SK-N-SH treated with all-trans-retinoic acid at 6 μM for 48 hours (cell line): ENCODE measurements at regions not wholly inside any gene's neighbourhood (a gene's known extent, or its start where the extent isn't known, plus 50 kb on each side); places are given as distances from the start of the nearest gene placed in this dataset.

Source experiments
- ATAC-seq: fragments of 200-7000 bp; cut with Tn5 transposase; 3 replicates; pipeline ENCODE4 v1.9.1; 2020; ENCODE audit warnings: mild to moderate bottlenecking, moderate library complexity
- ARNTL ChIP-seq: fragments of 450-650 bp; formaldehyde crosslinking; IDR thresholded peaks from 2 replicates; pipeline ENCODE4 v1.5.0; 2020; ENCODE audit warnings: low read depth, mild to moderate bottlenecking, moderate library complexity, borderline replicate concordance
- BACH2 ChIP-seq: fragments of 250-450 bp; sonication (Bioruptor Pico); IDR thresholded peaks from 2 replicates; pipeline ENCODE4 v1.9.0; 2021; ENCODE audit warnings: mild to moderate bottlenecking, borderline replicate concordance
- CREB5 ChIP-seq: fragments of 250-450 bp; sonication (Bioruptor Pico); IDR thresholded peaks from 2 replicates; pipeline ENCODE4 v1.5.1; 2020; ENCODE audit warnings: low read depth, mild to moderate bottlenecking, moderate library complexity
- CSDC2 ChIP-seq: fragments of 250-450 bp; sonication (Bioruptor Pico); IDR thresholded peaks from 2 replicates; pipeline ENCODE4 v1.5.0; 2020; ENCODE audit warnings: mild to moderate bottlenecking, moderate library complexity
- CSRNP3 ChIP-seq: fragments of 250-450 bp; sonication (Bioruptor Pico); IDR thresholded peaks from 2 replicates; pipeline ENCODE4 v1.5.1; 2021; ENCODE audit warnings: mild to moderate bottlenecking, moderate library complexity
- ESRRG ChIP-seq: fragments of 250-450 bp; sonication (Bioruptor Pico); IDR thresholded peaks from 2 replicates; pipeline ENCODE4 v1.6.1; 2021; ENCODE audit warnings: mild to moderate bottlenecking
- GLIS3 ChIP-seq: fragments of 250-450 bp; sonication (Bioruptor Pico); IDR thresholded peaks from 2 replicates; pipeline ENCODE4 v1.5.0; 2020; ENCODE audit warnings: mild to moderate bottlenecking, moderate library complexity
- ISL1 ChIP-seq: fragments of 250-450 bp; sonication (Bioruptor Pico); IDR thresholded peaks from 2 replicates; pipeline ENCODE4 v2.1.2; 2022; ENCODE audit warnings: mild to moderate bottlenecking, moderate library complexity
- OSR1 ChIP-seq: fragments of 250-450 bp; sonication (Bioruptor Pico); IDR thresholded peaks from 2 replicates; pipeline ENCODE4 v1.8.0; 2022; ENCODE audit warnings: moderate library complexity, mild to moderate bottlenecking, inconsistent platforms
- PATZ1 ChIP-seq: fragments of 250-450 bp; sonication (Bioruptor Pico); IDR thresholded peaks from 2 replicates; pipeline ENCODE4 v1.8.0; 2020; ENCODE audit warnings: mild to moderate bottlenecking, moderate library complexity, borderline replicate concordance
- POU6F1 ChIP-seq: fragments of 250-450 bp; sonication (Bioruptor Pico); IDR thresholded peaks from 2 replicates; pipeline ENCODE4 v1.8.0; 2021; ENCODE audit warnings: low read depth, mild to moderate bottlenecking, moderate library complexity, borderline replicate concordance
- PPARA ChIP-seq: fragments of 250-450 bp; sonication (Bioruptor Pico); IDR thresholded peaks from 2 replicates; pipeline ENCODE4 v1.5.0; 2020; ENCODE audit warnings: mild to moderate bottlenecking, borderline replicate concordance
- RARB ChIP-seq: fragments of 250-450 bp; sonication (Bioruptor Pico); IDR thresholded peaks from 2 replicates; pipeline ENCODE4 v1.8.0; 2021; ENCODE audit warnings: mild to moderate bottlenecking, moderate library complexity
- SNAI2 ChIP-seq: fragments of 250-450 bp; sonication (Bioruptor Pico); IDR thresholded peaks from 2 replicates; pipeline ENCODE4 v1.5.0; 2020; ENCODE audit warnings: mild to moderate bottlenecking, moderate library complexity
- TCF4 ChIP-seq: fragments of 250-450 bp; sonication (Bioruptor Pico); IDR thresholded peaks from 2 replicates; pipeline ENCODE4 v1.8.0; 2021; ENCODE audit warnings: mild to moderate bottlenecking, moderate library complexity, borderline replicate concordance
- TOX ChIP-seq: fragments of 250-450 bp; sonication (Bioruptor Pico); IDR thresholded peaks from 2 replicates; pipeline ENCODE4 v1.8.0; 2021; ENCODE audit warnings: mild to moderate bottlenecking, moderate library complexity, borderline replicate concordance
- TSHZ2 ChIP-seq: fragments of 250-450 bp; sonication (Bioruptor Pico); IDR thresholded peaks from 2 replicates; pipeline ENCODE4 v1.5.0; 2020; ENCODE audit warnings: mild to moderate bottlenecking, moderate library complexity
- ZC3H10 ChIP-seq: fragments of 250-450 bp; sonication (Bioruptor Pico); IDR thresholded peaks from 2 replicates; pipeline ENCODE4 v1.5.1; 2021; ENCODE audit warnings: mild to moderate bottlenecking, moderate library complexity
- ZFP3 ChIP-seq: fragments of 250-450 bp; sonication (Bioruptor Pico); IDR thresholded peaks from 2 replicates; pipeline ENCODE4 v1.5.0; 2020; ENCODE audit warnings: mild to moderate bottlenecking, moderate library complexity
- ZFP30 ChIP-seq: fragments of 450-650 bp; formaldehyde crosslinking; IDR thresholded peaks from 2 replicates; pipeline ENCODE4 v1.5.0; 2022; ENCODE audit warnings: mild to moderate bottlenecking, moderate library complexity
- ZNF565 ChIP-seq: fragments of 450-650 bp; formaldehyde crosslinking; conservative IDR thresholded peaks from 2 replicates; pipeline ENCODE4 v1.5.0; 2020; ENCODE audit warnings: low read depth, mild to moderate bottlenecking, moderate library complexity
- ZNF70 ChIP-seq: fragments of 450-650 bp; formaldehyde crosslinking; IDR thresholded peaks from 2 replicates; pipeline ENCODE4 v1.5.0; 2020; ENCODE audit warnings: mild to moderate bottlenecking, moderate library complexity
- ZNF8 ChIP-seq: fragments of 450-650 bp; formaldehyde crosslinking; IDR thresholded peaks from 2 replicates; pipeline ENCODE4 v1.5.0; 2020; ENCODE audit warnings: mild to moderate bottlenecking, moderate library complexity

- TF ChIP-seq ZC3H10 (CRISPR knock-in tag): no peak
- TF ChIP-seq PATZ1 (CRISPR knock-in tag): no peak
- TF ChIP-seq SNAI2 (CRISPR knock-in tag): no peak
- no peak for TF ChIP-seq RARB (CRISPR knock-in tag)
- TF ChIP-seq CREB5 (CRISPR knock-in tag): no peak
- no peak for TF ChIP-seq TOX
- no peak for TF ChIP-seq ZFP3 (CRISPR knock-in tag)
- no peak for TF ChIP-seq ZNF70 (CRISPR knock-in tag)
- no peak for TF ChIP-seq OSR1 (CRISPR knock-in tag)
- TF ChIP-seq POU6F1 (CRISPR knock-in tag): no peak
- TF ChIP-seq TSHZ2 (CRISPR knock-in tag): no peak
- no peak for TF ChIP-seq ZFP30 (CRISPR knock-in tag)
- TF ChIP-seq CSDC2: no peak
- TF ChIP-seq ARNTL (CRISPR knock-in tag): no peak
- no peak for TF ChIP-seq BACH2 (CRISPR knock-in tag)
- TF ChIP-seq ESRRG (CRISPR knock-in tag): no peak
- no peak for TF ChIP-seq ZNF565 (CRISPR knock-in tag)
- no peak for TF ChIP-seq GLIS3 (CRISPR knock-in tag)
- TF ChIP-seq ISL1 (CRISPR knock-in tag): no peak
- ATAC-seq: no peak
Observed at GRCh38 chr1:105608713-105609112, 1447.8 kb upstream of the PRMT6 start.

GRCh38 chr1:105626276-105626987, 1430.0 kb upstream of the PRMT6 start:
- no peak for ATAC-seq
- TF ChIP-seq ZFP3 (CRISPR knock-in tag) (no peak), PATZ1 (CRISPR knock-in tag) (no peak), ESRRG (CRISPR knock-in tag) (no peak), GLIS3 (CRISPR knock-in tag) (no peak), TSHZ2 (CRISPR knock-in tag) (no peak), TCF4 (CRISPR knock-in tag) (no peak), CSRNP3 (CRISPR knock-in tag) (no peak), CREB5 (CRISPR knock-in tag) (no peak), OSR1 (CRISPR knock-in tag) (no peak), SNAI2 (CRISPR knock-in tag) (no peak), ARNTL (CRISPR knock-in tag) (no peak), RARB (CRISPR knock-in tag) (no peak), ZC3H10 (CRISPR knock-in tag) (no peak), CSDC2 (no peak), ZNF8 (CRISPR knock-in tag) (no peak), ZFP30 (CRISPR knock-in tag) (no peak), PPARA (no peak), ZNF565 (CRISPR knock-in tag) (no peak)
